ENCODE measurements at regions not wholly inside any gene's neighbourhood (a gene's known extent, or its start where the extent isn't known, plus 50 kb on each side); places are given as distances from the start of the nearest gene placed in this dataset.

DNA sequence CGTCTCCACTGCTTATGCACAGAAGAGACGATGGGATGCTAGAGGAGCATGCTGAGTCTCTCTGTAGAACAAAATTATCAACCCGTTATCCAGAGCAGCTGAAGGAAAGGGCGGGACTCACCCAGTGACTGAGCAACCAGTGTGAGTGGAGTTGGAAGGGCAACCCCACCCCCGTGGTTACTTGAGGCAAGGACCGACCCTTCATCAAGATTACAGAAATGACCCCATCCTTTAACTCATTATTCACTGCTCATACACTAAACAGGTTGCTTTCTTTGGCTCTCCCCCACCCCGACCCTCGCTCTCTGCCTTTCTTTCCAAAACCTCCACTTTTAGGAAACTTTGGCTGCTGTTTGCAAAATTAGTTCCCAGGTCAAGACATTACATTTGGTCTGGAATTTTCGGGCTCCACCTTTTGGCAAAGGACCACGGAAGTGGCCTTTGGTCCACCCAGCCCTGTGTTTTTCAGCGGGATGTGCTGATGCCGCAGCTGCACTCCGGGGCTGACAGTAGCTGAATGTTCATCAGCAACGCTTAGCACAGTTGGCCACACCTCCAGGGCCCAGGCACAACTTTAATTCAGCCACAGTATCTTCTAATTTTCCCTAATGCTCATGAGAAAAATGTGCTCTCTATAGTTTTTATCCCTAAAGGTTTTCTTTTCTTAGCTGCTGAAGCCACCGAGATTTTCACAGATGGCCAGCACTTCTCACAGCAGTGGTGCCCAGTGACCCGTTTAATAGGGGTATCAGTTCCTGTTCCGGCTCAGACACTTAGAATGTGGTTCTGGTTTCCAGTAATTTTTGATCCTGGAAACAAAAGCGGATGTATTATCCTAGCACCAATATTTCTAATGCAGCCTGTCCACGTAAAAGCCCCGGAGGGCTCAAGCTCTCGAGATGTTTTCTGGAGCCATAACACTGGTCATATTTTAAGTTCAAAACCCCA lies 103.6 kb upstream of the NXT1 start:
- DNase-seq (ENCODE audit: low read depth) = no peak
- TF ChIP-seq, protein P1, sequence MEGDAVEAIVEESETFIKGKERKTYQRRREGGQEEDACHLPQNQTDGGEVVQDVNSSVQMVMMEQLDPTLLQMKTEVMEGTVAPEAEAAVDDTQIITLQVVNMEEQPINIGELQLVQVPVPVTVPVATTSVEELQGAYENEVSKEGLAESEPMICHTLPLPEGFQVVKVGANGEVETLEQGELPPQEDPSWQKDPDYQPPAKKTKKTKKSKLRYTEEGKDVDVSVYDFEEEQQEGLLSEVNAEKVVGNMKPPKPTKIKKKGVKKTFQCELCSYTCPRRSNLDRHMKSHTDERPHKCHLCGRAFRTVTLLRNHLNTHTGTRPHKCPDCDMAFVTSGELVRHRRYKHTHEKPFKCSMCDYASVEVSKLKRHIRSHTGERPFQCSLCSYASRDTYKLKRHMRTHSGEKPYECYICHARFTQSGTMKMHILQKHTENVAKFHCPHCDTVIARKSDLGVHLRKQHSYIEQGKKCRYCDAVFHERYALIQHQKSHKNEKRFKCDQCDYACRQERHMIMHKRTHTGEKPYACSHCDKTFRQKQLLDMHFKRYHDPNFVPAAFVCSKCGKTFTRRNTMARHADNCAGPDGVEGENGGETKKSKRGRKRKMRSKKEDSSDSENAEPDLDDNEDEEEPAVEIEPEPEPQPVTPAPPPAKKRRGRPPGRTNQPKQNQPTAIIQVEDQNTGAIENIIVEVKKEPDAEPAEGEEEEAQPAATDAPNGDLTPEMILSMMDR (IDR thresholded peaks at IDR 0.05; ENCODE audit: control insufficient read depth, extremely low read depth, insufficient read depth) = no peak
- H3K4me3 ChIP-seq (ENCODE audit: low read depth, low read length) = no peak overlapping the region

GRCh38 chr20:23245553-23246181 lies 104.9 kb upstream of the NXT1 start:
- TF ChIP-seq, protein P1 (IDR thresholded peaks at IDR 0.05; ENCODE audit: control insufficient read depth, extremely low read depth, insufficient read depth) = peak; percentile 78
- no peak for DNase-seq (ENCODE audit: low read depth)
- no peak overlapping the region for H3K4me3 ChIP-seq (ENCODE audit: low read depth, low read length)

DNA sequence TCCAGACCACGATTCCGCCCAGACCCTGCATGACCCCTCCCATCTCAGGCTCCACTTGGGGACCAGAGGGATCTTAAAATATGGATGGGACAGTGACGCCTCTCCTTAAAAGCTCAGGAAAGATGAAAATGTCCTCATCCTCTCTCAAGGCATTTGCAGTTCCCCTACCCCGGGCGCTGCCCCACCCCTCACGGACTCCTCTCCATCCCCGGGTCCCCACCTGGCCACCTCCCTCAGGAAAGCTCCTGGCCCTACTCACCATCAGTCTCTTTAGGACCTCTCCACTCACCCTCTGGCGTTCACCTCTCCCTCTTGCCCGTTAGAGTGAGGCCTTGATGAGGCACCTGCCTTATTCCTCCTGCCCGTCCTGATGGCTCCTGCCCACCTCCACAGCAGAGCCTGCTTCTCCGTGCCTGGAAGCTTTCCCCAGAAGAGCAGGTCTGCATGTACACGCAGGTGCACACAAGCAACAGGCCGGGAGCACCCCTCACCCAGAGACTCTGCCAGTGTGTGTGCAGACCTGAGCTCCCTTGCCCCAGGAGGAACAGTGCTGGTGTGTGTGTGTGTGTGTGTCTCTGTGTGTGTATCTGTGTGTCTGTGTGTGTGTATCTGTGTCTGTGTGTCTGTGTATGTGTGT lies 105.6 kb upstream of the NXT1 start:
- no peak for DNase-seq (ENCODE audit: low read depth)
- no peak overlapping the region for H3K4me3 ChIP-seq (ENCODE audit: low read depth, low read length)
- TF ChIP-seq, protein P1 (IDR thresholded peaks at IDR 0.05; ENCODE audit: control insufficient read depth, extremely low read depth, insufficient read depth) = no peak

- no peak for DNase-seq (ENCODE audit: low read depth)
- TF ChIP-seq, protein P1 (IDR thresholded peaks at IDR 0.05; ENCODE audit: control insufficient read depth, extremely low read depth, insufficient read depth) = no peak
- H3K4me3 ChIP-seq (ENCODE audit: low read depth, low read length) = no peak overlapping the region
Measured at GRCh38 chr20:23244156-23244915, 106.3 kb upstream of the NXT1 start.

GRCh38 chr20:23243791-23244155 lies 106.8 kb upstream of the NXT1 start:
- no peak for DNase-seq (ENCODE audit: low read depth)
- no peak overlapping the region for H3K4me3 ChIP-seq (ENCODE audit: low read depth, low read length)
- TF ChIP-seq, protein P1 (IDR thresholded peaks at IDR 0.05; ENCODE audit: control insufficient read depth, extremely low read depth, insufficient read depth) = no peak

- DNase-seq (ENCODE audit: low read depth) = no peak
- no peak overlapping the region for H3K4me3 ChIP-seq (ENCODE audit: low read depth, low read length)
- TF ChIP-seq, protein P1 (IDR thresholded peaks at IDR 0.05; ENCODE audit: control insufficient read depth, extremely low read depth, insufficient read depth) = no peak
Measured at GRCh38 chr20:23242556-23243180, 107.9 kb upstream of the NXT1 start.

Measured in LNCaP clone FGC (cell line).